ENCODE measurements at regions not wholly inside any gene's neighbourhood (a gene's known extent, or its start where the extent isn't known, plus 50 kb on each side); places are given as distances from the start of the nearest gene placed in this dataset.

GRCh38 chrX:85622635-85623034 lies 243.2 kb upstream of the POF1B start:
- peaks cover 6% of the 10 kb centered on the region for H3K9me3 ChIP-seq (ENCODE audit: control insufficient read depth, low read depth, low read length)
- no peaks in the 10 kb centered on the region; the same call in none of the 2 replicates for H3K27me3 Mint-ChIP-seq (ENCODE audit: low read depth)
- H3K4me2 ChIP-seq (ENCODE audit: insufficient read depth, insufficient read length, low read length): no peak overlapping the region
- no peaks in the 10 kb centered on the region for H3K27me3 ChIP-seq (ENCODE audit: insufficient read depth, low read length)
- H4K5ac ChIP-seq (ENCODE audit: insufficient read length, low read depth, low read length): no peak overlapping the region
- no peaks in the 10 kb centered on the region for H3K79me2 ChIP-seq (ENCODE audit: insufficient read depth, low read length)
- no peak overlapping the region for H3K14ac ChIP-seq (ENCODE audit: insufficient read depth, low read length)
- H2AFZ ChIP-seq (ENCODE audit: low read length): no peak overlapping the region
- peaks cover 11 to 13% of the 10 kb centered on the region in 2 experiments for H3K4me1 Mint-ChIP-seq
- no peak overlapping the region for H3K9ac ChIP-seq (ENCODE audit: extremely low read depth, insufficient read length, low read length)
- peaks cover 69 to 74% of the 10 kb centered on the region in 2 experiments for H3K9me3 Mint-ChIP-seq
- H3K23me2 ChIP-seq (ENCODE audit: insufficient read length, low read depth, low read length, poor library complexity, severe bottlenecking): no peaks in the 10 kb centered on the region
- H3K23ac ChIP-seq (ENCODE audit: insufficient read length, low read depth, low read length): no peak overlapping the region
- no peak overlapping the region for H2BK5ac ChIP-seq (ENCODE audit: insufficient read length, low read length)
- no peaks in the 10 kb centered on the region for H4K20me1 ChIP-seq (ENCODE audit: control insufficient read depth, insufficient read depth, insufficient read length)
- H3T11ph ChIP-seq (ENCODE audit: low read length): no peak overlapping the region
- H2BK12ac ChIP-seq (ENCODE audit: insufficient read length, low read depth, low read length): no peak overlapping the region
- H3K4me1 ChIP-seq (ENCODE audit: insufficient read depth, low read length): no peaks in the 10 kb centered on the region; the same call in 1 of the 2 replicates
- no peak overlapping the region for H4K8ac ChIP-seq (replicated peaks; ENCODE audit: insufficient read length, low read depth, low read length)
- H2BK20ac ChIP-seq (ENCODE audit: low read depth, low read length, poor library complexity, severe bottlenecking): no peak overlapping the region
- WGBS (ENCODE audit: extremely low coverage, insufficient read length, low lambda C conversion rate): no CpG with 5 or more reads among the region's 8 CpGs
- H3K27ac Mint-ChIP-seq: no peak overlapping the region
- no peak overlapping the region for H3K27ac ChIP-seq (ENCODE audit: insufficient read length, low read depth, low read length)
- no peak overlapping the region for H3K18ac ChIP-seq (ENCODE audit: insufficient read length, low read depth, low read length)
- peaks cover 2 to 18% (median 10%) of the 10 kb centered on the region in 3 experiments; a peak in 5 of 7 replicates for H3K36me3 Mint-ChIP-seq (ENCODE audit: insufficient read depth in 1 of 3, low read depth in 3 of 3)
- H2BK15ac ChIP-seq (ENCODE audit: low read depth, low read length): no peak overlapping the region
- no peaks in the 10 kb centered on the region for H3K79me1 ChIP-seq (ENCODE audit: insufficient read depth, low read depth, low read length, poor library complexity, severe bottlenecking)
- no peak for TF ChIP-seq CTCF (conservative IDR thresholded peaks at IDR 0.05)
- H4K91ac ChIP-seq (ENCODE audit: insufficient read length, low read depth, low read length): no peak overlapping the region
- no peak overlapping the region for H3K4ac ChIP-seq (ENCODE audit: low read depth, low read length)
- H3K4me3 Mint-ChIP-seq: no peak overlapping the region
- no peak overlapping the region for H3K56ac ChIP-seq (ENCODE audit: insufficient read length, low read depth, low read length)
- no peak for DNase-seq
- H2AK5ac ChIP-seq (ENCODE audit: insufficient read length, low read length): no peak overlapping the region
- no peak overlapping the region for H2BK120ac ChIP-seq (ENCODE audit: low read depth, low read length, poor library complexity, severe bottlenecking)
